ENCODE measurements at regions not wholly inside any gene's neighbourhood (a gene's known extent, or its start where the extent isn't known, plus 50 kb on each side); places are given as distances from the start of the nearest gene placed in this dataset.

- Histone ChIP-seq H3K23ac (ENCODE audit: low read depth, low read length) (no peak overlapping the region), H3K36me3 (ENCODE audit: control insufficient read depth, insufficient read depth, low read length) (no peaks in the 10 kb centered on the region), H3K4me3 (ENCODE audit: insufficient read depth, low read depth, low read length) (no peak overlapping the region), H4K8ac (ENCODE audit: low read depth in 2 of 2, low read length in 2 of 2) (no peak overlapping the region), H2BK15ac (ENCODE audit: low read depth, low read length) (no peak overlapping the region), H2AFZ (replicated peaks; ENCODE audit: low read length, poor library complexity) (no peak overlapping the region), H3K56ac (ENCODE audit: extremely low read depth, insufficient read depth, low read length) (no peak overlapping the region), H3K18ac (ENCODE audit: low read depth, low read length) (no peak overlapping the region), H2AK9ac (replicated peaks; ENCODE audit: low read depth, low read length, poor library complexity) (no peak overlapping the region), H3K9me3 (ENCODE audit: control insufficient read depth, insufficient read depth, low read length) (peaks cover 7% of the 10 kb centered on the region), H3K14ac (replicated peaks; ENCODE audit: low read depth, low read length) (no peak overlapping the region), H2BK20ac (ENCODE audit: low read depth, low read length) (no peak overlapping the region), H4K20me1 (ENCODE audit: insufficient read depth, low read length) (no peaks in the 10 kb centered on the region), H3K4me1 (ENCODE audit: control insufficient read depth, insufficient read depth, low read length) (no peaks in the 10 kb centered on the region), H3K4me2 (ENCODE audit: low read depth, low read length) (no peak overlapping the region), H4K91ac (ENCODE audit: insufficient read depth, low read depth, low read length) (no peak overlapping the region), H3K27ac (ENCODE audit: insufficient read depth, low read length) (no peak overlapping the region), H3K79me1 (ENCODE audit: low read depth in 1 of 2, low read length in 2 of 2) (no peaks in the 10 kb centered on the region), H3K9ac (ENCODE audit: low read depth, low read length) (no peak overlapping the region), H4K5ac (ENCODE audit: low read depth, low read length) (no peak overlapping the region), H3K9me1 (ENCODE audit: insufficient read depth, low read length) (no peaks in the 10 kb centered on the region), H2BK120ac (ENCODE audit: low read depth, low read length) (no peak overlapping the region), H2BK5ac (ENCODE audit: low read depth, low read length, poor library complexity, severe bottlenecking) (no peak overlapping the region), H2AK5ac (ENCODE audit: low read depth, low read length) (no peak overlapping the region), H3K27me3 (ENCODE audit: control insufficient read depth, insufficient read depth, low read length) (no peaks in the 10 kb centered on the region), H3K4ac (ENCODE audit: low read depth, low read length) (no peak overlapping the region)
- DNase-seq (no peak), ATAC-seq (ENCODE audit: low read depth) (no peak)
- CTCF ChIA-PET, result no interaction called here
- WGBS, 2 experiments (ENCODE audit: extremely low coverage in 2 of 2, insufficient read length in 1 of 2), result no CpG with 5 or more reads among the region's 1 CpG
- in situ Hi-C loops (cut with MboI; ENCODE audit: low sequenced_read_pairs) (no loop called here), intact Hi-C loops (cut with micrococcal nuclease) (no loop called here), dilution Hi-C loops (cut with HindIII; ENCODE audit: low sequenced_read_pairs, unreplicated experiment) (no loop called here)
- POLR2A ChIA-PET (ENCODE audit: unreplicated experiment), result no interaction called here
- TF ChIP-seq NFE2L2 (IDR thresholded peaks at IDR 0.05; ENCODE audit: low read depth, low read length) (no peak), RFX5 (IDR thresholded peaks at IDR 0.05; ENCODE audit: low read depth, low read length) (no peak), USF2 (IDR thresholded peaks at IDR 0.05; ENCODE audit: low read depth, low read length) (no peak), SMC3 (IDR thresholded peaks at IDR 0.05; ENCODE audit: low read depth, low read length) (no peak), CTCF (conservative IDR thresholded peaks at IDR 0.05; ENCODE audit: low read depth, low read length) (no peak), ELK1 (IDR thresholded peaks at IDR 0.05; ENCODE audit: borderline replicate concordance, low read depth, low read length) (no peak), RAD21 (IDR thresholded peaks at IDR 0.05; ENCODE audit: low read length) (no peak), MXI1 (IDR thresholded peaks at IDR 0.05; ENCODE audit: borderline replicate concordance, low read depth, low read length) (no peak), BHLHE40 (IDR thresholded peaks at IDR 0.05; ENCODE audit: low read depth, low read length) (no peak), CEBPB (IDR thresholded peaks at IDR 0.05; ENCODE audit: low read depth, low read length) (no peak), CHD1 (IDR thresholded peaks at IDR 0.05; ENCODE audit: low read depth, low read length) (no peak), MAFK (IDR thresholded peaks at IDR 0.05; ENCODE audit: low read depth, low read length) (no peak), RCOR1 (IDR thresholded peaks at IDR 0.05; ENCODE audit: insufficient replicate concordance, low read length) (no peak), POLR2A (IDR thresholded peaks at IDR 0.05; ENCODE audit: low read depth, low read length) (no peak), MAZ (IDR thresholded peaks at IDR 0.05; ENCODE audit: borderline replicate concordance, low read depth, low read length) (no peak), FOS (IDR thresholded peaks at IDR 0.05; ENCODE audit: low read depth, low read length) (no peak)
- BruUV-seq (replicated peaks), result no TSS peak
Observed at GRCh38 chr14:27392153-27392552, 794.3 kb upstream of the NOVA1 start.

Measured in IMR-90 (cell line).